ENCODE measurements at regions not wholly inside any gene's neighbourhood (a gene's known extent, or its start where the extent isn't known, plus 50 kb on each side); places are given as distances from the start of the nearest gene placed in this dataset.

- H3K36me3 ChIP-seq (ENCODE audit: control insufficient read depth in 2 of 2, insufficient read depth in 2 of 2, low read length in 2 of 2) = no peaks in the 10 kb centered on the region
- H3K4me3 ChIP-seq (ENCODE audit: low read length in 2 of 2) = no peak overlapping the region
- no peaks in the 10 kb centered on the region for H3K4me1 ChIP-seq (ENCODE audit: control insufficient read depth, insufficient read depth, low read length)
- no peaks in the 10 kb centered on the region for H3K9me3 ChIP-seq (ENCODE audit: control insufficient read depth in 2 of 2, low read length in 2 of 2)
- no peak overlapping the region for H3K9ac ChIP-seq (ENCODE audit: low read length in 2 of 2)
- H3K27ac ChIP-seq (ENCODE audit: low read length) = no peak overlapping the region
- no peaks in the 10 kb centered on the region for H3K27me3 ChIP-seq (ENCODE audit: control insufficient read depth in 1 of 2, insufficient read depth in 2 of 2, low read length in 2 of 2)
Observed at GRCh38 chr3:177589041-177589650, 391.9 kb upstream of the TBL1XR1 start.

GRCh38 chr3:177589911-177590381 is 392.7 kb upstream of the TBL1XR1 start:
- H3K27me3 ChIP-seq (ENCODE audit: control insufficient read depth in 1 of 2, insufficient read depth in 2 of 2, low read length in 2 of 2) = no peaks in the 10 kb centered on the region
- no peaks in the 10 kb centered on the region for H3K9me3 ChIP-seq (ENCODE audit: control insufficient read depth in 2 of 2, low read length in 2 of 2)
- no peak overlapping the region for H3K27ac ChIP-seq (ENCODE audit: low read length)
- no peaks in the 10 kb centered on the region for H3K4me1 ChIP-seq (ENCODE audit: control insufficient read depth, insufficient read depth, low read length)
- no peak overlapping the region for H3K9ac ChIP-seq (ENCODE audit: low read length in 2 of 2)
- no peaks in the 10 kb centered on the region for H3K36me3 ChIP-seq (ENCODE audit: control insufficient read depth in 2 of 2, insufficient read depth in 2 of 2, low read length in 2 of 2)
- no peak overlapping the region for H3K4me3 ChIP-seq (ENCODE audit: low read length in 2 of 2)

GRCh38 chr3:177590826-177591225 is 393.5 kb upstream of the TBL1XR1 start:
- Histone ChIP-seq H3K27me3 (ENCODE audit: control insufficient read depth in 1 of 2, insufficient read depth in 2 of 2, low read length in 2 of 2) (no peaks in the 10 kb centered on the region), H3K4me3 (ENCODE audit: low read length in 2 of 2) (no peak overlapping the region), H3K36me3 (ENCODE audit: control insufficient read depth in 2 of 2, insufficient read depth in 2 of 2, low read length in 2 of 2) (no peaks in the 10 kb centered on the region), H3K27ac (ENCODE audit: low read length) (no peak overlapping the region), H3K9me3 (ENCODE audit: control insufficient read depth in 2 of 2, low read length in 2 of 2) (no peaks in the 10 kb centered on the region), H3K9ac (ENCODE audit: low read length in 2 of 2) (no peak overlapping the region), H3K4me1 (ENCODE audit: control insufficient read depth, insufficient read depth, low read length) (no peaks in the 10 kb centered on the region)

GRCh38 chr3:177591379-177591778 is 394.1 kb upstream of the TBL1XR1 start:
- Histone ChIP-seq H3K36me3 (ENCODE audit: control insufficient read depth in 2 of 2, insufficient read depth in 2 of 2, low read length in 2 of 2) (no peaks in the 10 kb centered on the region), H3K9me3 (ENCODE audit: control insufficient read depth in 2 of 2, low read length in 2 of 2) (no peaks in the 10 kb centered on the region), H3K9ac (ENCODE audit: low read length in 2 of 2) (no peak overlapping the region), H3K4me3 (ENCODE audit: low read length in 2 of 2) (no peak overlapping the region), H3K4me1 (ENCODE audit: control insufficient read depth, insufficient read depth, low read length) (peaks cover 4% of the 10 kb centered on the region), H3K27ac (ENCODE audit: low read length) (peak overlapping the region; percentile 26), H3K27me3 (ENCODE audit: control insufficient read depth in 1 of 2, insufficient read depth in 2 of 2, low read length in 2 of 2) (no peaks in the 10 kb centered on the region)

- H3K36me3 ChIP-seq (ENCODE audit: control insufficient read depth in 2 of 2, insufficient read depth in 2 of 2, low read length in 2 of 2) = no peaks in the 10 kb centered on the region
- peaks cover 23% of the 10 kb centered on the region for H3K4me1 ChIP-seq (ENCODE audit: control insufficient read depth, insufficient read depth, low read length)
Observed at GRCh38 chr3:177594096-177594495, 396.8 kb upstream of the TBL1XR1 start.

GRCh38 chr3:177595530-177596188 is 398.4 kb upstream of the TBL1XR1 start:
- Histone ChIP-seq H3K9ac (ENCODE audit: low read length in 2 of 2) (no peak overlapping the region), H3K27ac (ENCODE audit: low read length) (no peak overlapping the region), H3K4me3 (ENCODE audit: low read length in 2 of 2) (no peak overlapping the region), H3K27me3 (ENCODE audit: control insufficient read depth in 1 of 2, insufficient read depth in 2 of 2, low read length in 2 of 2) (no peaks in the 10 kb centered on the region), H3K4me1 (ENCODE audit: control insufficient read depth, insufficient read depth, low read length) (peaks cover 29% of the 10 kb centered on the region), H3K36me3 (ENCODE audit: control insufficient read depth in 2 of 2, insufficient read depth in 2 of 2, low read length in 2 of 2) (no peaks in the 10 kb centered on the region), H3K9me3 (ENCODE audit: control insufficient read depth in 2 of 2, low read length in 2 of 2) (no peaks in the 10 kb centered on the region)

More at GRCh38 chr3:177594096-177594495, 396.8 kb upstream of the TBL1XR1 start:
- Histone ChIP-seq H3K27me3 (ENCODE audit: control insufficient read depth in 1 of 2, insufficient read depth in 2 of 2, low read length in 2 of 2) (no peaks in the 10 kb centered on the region), H3K9me3 (ENCODE audit: control insufficient read depth in 2 of 2, low read length in 2 of 2) (no peaks in the 10 kb centered on the region), H3K27ac (ENCODE audit: low read length) (peak overlapping the region; percentile 18), H3K4me3 (ENCODE audit: low read length in 2 of 2) (no peak overlapping the region), H3K9ac (ENCODE audit: low read length in 2 of 2) (no peak overlapping the region)

- Histone ChIP-seq H3K4me3 (ENCODE audit: low read length in 2 of 2) (no peak overlapping the region), H3K27me3 (ENCODE audit: control insufficient read depth in 1 of 2, insufficient read depth in 2 of 2, low read length in 2 of 2) (no peaks in the 10 kb centered on the region), H3K9ac (ENCODE audit: low read length in 2 of 2) (no peak overlapping the region), H3K27ac (ENCODE audit: low read length) (peak overlapping the region; percentile 68), H3K36me3 (ENCODE audit: control insufficient read depth in 2 of 2, insufficient read depth in 2 of 2, low read length in 2 of 2) (no peaks in the 10 kb centered on the region), H3K9me3 (ENCODE audit: control insufficient read depth in 2 of 2, low read length in 2 of 2) (no peaks in the 10 kb centered on the region), H3K4me1 (ENCODE audit: control insufficient read depth, insufficient read depth, low read length) (peaks cover 29% of the 10 kb centered on the region)
Observed at GRCh38 chr3:177596248-177596815, 399.1 kb upstream of the TBL1XR1 start.

GRCh38 chr3:177596816-177597271 is 399.6 kb upstream of the TBL1XR1 start:
- Histone ChIP-seq H3K4me3 (ENCODE audit: low read length in 2 of 2) (peak overlapping the region in 1 of 2 donors; percentile 4), H3K27me3 (ENCODE audit: control insufficient read depth in 1 of 2, insufficient read depth in 2 of 2, low read length in 2 of 2) (no peaks in the 10 kb centered on the region), H3K9me3 (ENCODE audit: control insufficient read depth in 2 of 2, low read length in 2 of 2) (no peaks in the 10 kb centered on the region), H3K9ac (ENCODE audit: low read length in 2 of 2) (no peak overlapping the region), H3K27ac (ENCODE audit: low read length) (peak overlapping the region; percentile 68), H3K36me3 (ENCODE audit: control insufficient read depth in 2 of 2, insufficient read depth in 2 of 2, low read length in 2 of 2) (no peaks in the 10 kb centered on the region), H3K4me1 (ENCODE audit: control insufficient read depth, insufficient read depth, low read length) (peaks cover 29% of the 10 kb centered on the region)

GRCh38 chr3:177597311-177598096 is 400.2 kb upstream of the TBL1XR1 start:
- Histone ChIP-seq H3K4me3 (ENCODE audit: low read length in 2 of 2) (peak overlapping the region; percentile 4 to 41), H3K36me3 (ENCODE audit: control insufficient read depth in 2 of 2, insufficient read depth in 2 of 2, low read length in 2 of 2) (no peaks in the 10 kb centered on the region), H3K9ac (ENCODE audit: low read length in 2 of 2) (peak overlapping the region in 1 of 2 donors; percentile 23), H3K9me3 (ENCODE audit: control insufficient read depth in 2 of 2, low read length in 2 of 2) (no peaks in the 10 kb centered on the region), H3K27ac (ENCODE audit: low read length) (peak overlapping the region; percentile 68), H3K4me1 (ENCODE audit: control insufficient read depth, insufficient read depth, low read length) (peaks cover 32% of the 10 kb centered on the region), H3K27me3 (ENCODE audit: control insufficient read depth in 1 of 2, insufficient read depth in 2 of 2, low read length in 2 of 2) (no peaks in the 10 kb centered on the region)

- Histone ChIP-seq H3K9me3 (ENCODE audit: control insufficient read depth in 2 of 2, low read length in 2 of 2) (no peaks in the 10 kb centered on the region), H3K4me1 (ENCODE audit: control insufficient read depth, insufficient read depth, low read length) (peaks cover 38% of the 10 kb centered on the region), H3K9ac (ENCODE audit: low read length in 2 of 2) (no peak overlapping the region), H3K27ac (ENCODE audit: low read length) (peak overlapping the region; percentile 68), H3K27me3 (ENCODE audit: control insufficient read depth in 1 of 2, insufficient read depth in 2 of 2, low read length in 2 of 2) (no peaks in the 10 kb centered on the region), H3K36me3 (ENCODE audit: control insufficient read depth in 2 of 2, insufficient read depth in 2 of 2, low read length in 2 of 2) (no peaks in the 10 kb centered on the region), H3K4me3 (ENCODE audit: low read length in 2 of 2) (no peak overlapping the region)
Observed at GRCh38 chr3:177598097-177598833, 401.0 kb upstream of the TBL1XR1 start.

Data from stomach smooth muscle (tissue), 2 donors.